NCI-H146 treated with DMSO at 0.1 percent for 48 hours (cell line): ENCODE measurements at regions not wholly inside any gene's neighbourhood (a gene's known extent, or its start where the extent isn't known, plus 50 kb on each side); places are given as distances from the start of the nearest gene placed in this dataset.
A peak's percentile ranks its signal among the peaks of the same experiment; 100 is the strongest.

Experiments used
- DNase-seq: peaks from one replicate; lab custom pipeline; 2025; ENCODE audit not compliant: unreplicated experiment; lab: John Stamatoyannopoulos, UW

GRCh38 chr4:62913065-62913464, 1496.2 kb downstream of the TECRL start:
- no peak for DNase-seq

GRCh38 chr4:62912531-62912930, 1496.7 kb downstream of the TECRL start:
- no peak for DNase-seq

GRCh38 chr4:62909238-62909637, 1500.0 kb downstream of the TECRL start:
- no peak for DNase-seq

- no peak for DNase-seq
These were observed 1508.1 kb downstream of the TECRL start for GRCh38 chr4:62901101-62901500.

GRCh38 chr4:62899646-62900364, 1509.4 kb downstream of the TECRL start:
- DNase-seq, result no peak

GRCh38 chr4:62898115-62898514, 1511.1 kb downstream of the TECRL start:
- no peak for DNase-seq

GRCh38 chr4:62896721-62897120, 1512.5 kb downstream of the TECRL start:
- no peak for DNase-seq

- no peak for DNase-seq
These were observed 1527.3 kb downstream of the TECRL start for GRCh38 chr4:62881901-62882300.

GRCh38 chr4:62881210-62881609, 1528.0 kb downstream of the TECRL start:
- DNase-seq, result no peak

GRCh38 chr4:62872856-62873255, 1536.4 kb downstream of the TECRL start:
- no peak for DNase-seq

GRCh38 chr4:62871078-62871477, 1538.2 kb downstream of the TECRL start:
- no peak for DNase-seq

- no peak for DNase-seq
These were observed 1538.8 kb downstream of the TECRL start for GRCh38 chr4:62870451-62870850.

- no peak for DNase-seq
These were observed 1544.0 kb downstream of the TECRL start for GRCh38 chr4:62865261-62865660.

- DNase-seq, result no peak
These were observed 1559.6 kb downstream of the TECRL start for GRCh38 chr4:62849696-62850095.

- no peak for DNase-seq
These were observed 1573.6 kb downstream of the TECRL start for GRCh38 chr4:62835631-62836030.

GRCh38 chr4:62822306-62822705, 1586.9 kb downstream of the TECRL start:
- DNase-seq, result no peak

GRCh38 chr4:62816566-62816965, 1592.7 kb downstream of the TECRL start:
- peak; percentile 11 for DNase-seq

- no peak for DNase-seq
These were observed 1594.7 kb downstream of the TECRL start for GRCh38 chr4:62814510-62815047.

GRCh38 chr4:62806816-62807215, 1602.4 kb downstream of the TECRL start:
- DNase-seq, result no peak

GRCh38 chr4:62804075-62804474, 1603.9 kb downstream of the ADGRL3 start:
- DNase-seq, result no peak

- DNase-seq, result no peak
These were observed 1597.1 kb downstream of the ADGRL3 start for GRCh38 chr4:62797221-62797620.

- DNase-seq, result no peak
These were observed 1591.3 kb downstream of the ADGRL3 start for GRCh38 chr4:62791386-62791785.

GRCh38 chr4:62771983-62772557, 1571.9 kb downstream of the ADGRL3 start:
- DNase-seq, result peak; percentile 35
